ENCODE measurements at regions not wholly inside any gene's neighbourhood (a gene's known extent, or its start where the extent isn't known, plus 50 kb on each side); places are given as distances from the start of the nearest gene placed in this dataset.

GRCh38 chr18:44245019-44245418 is 435.7 kb upstream of the SETBP1 start:
- no peak for DNase-seq

- DNase-seq = no peak
These were observed 434.7 kb upstream of the SETBP1 start for GRCh38 chr18:44246001-44246400.

GRCh38 chr18:44258086-44258485 is 422.6 kb upstream of the SETBP1 start:
- DNase-seq = no peak

GRCh38 chr18:44258576-44258975 is 422.1 kb upstream of the SETBP1 start:
- DNase-seq = no peak

- no peak for DNase-seq
These were observed 421.1 kb upstream of the SETBP1 start for GRCh38 chr18:44259610-44260009.

GRCh38 chr18:44265437-44265836 is 415.3 kb upstream of the SETBP1 start:
- no peak for DNase-seq

GRCh38 chr18:44273298-44273697 is 407.4 kb upstream of the SETBP1 start:
- no peak for DNase-seq

GRCh38 chr18:44280479-44280878 is 400.2 kb upstream of the SETBP1 start:
- DNase-seq = no peak

- no peak for DNase-seq
These were observed 394.6 kb upstream of the SETBP1 start for GRCh38 chr18:44286049-44286448.

GRCh38 chr18:44290366-44290977 is 390.2 kb upstream of the SETBP1 start:
- DNase-seq = no peak

- no peak for DNase-seq
These were observed 382.1 kb upstream of the SETBP1 start for GRCh38 chr18:44298566-44298965.

- DNase-seq = no peak
These were observed 371.5 kb upstream of the SETBP1 start for GRCh38 chr18:44309185-44309584.

- DNase-seq = no peak
These were observed 359.8 kb upstream of the SETBP1 start for GRCh38 chr18:44320619-44321460.

- no peak for DNase-seq
These were observed 358.7 kb upstream of the SETBP1 start for GRCh38 chr18:44321868-44322590.

GRCh38 chr18:44323125-44323524 is 357.6 kb upstream of the SETBP1 start:
- no peak for DNase-seq

GRCh38 chr18:44324361-44324760 is 356.3 kb upstream of the SETBP1 start:
- DNase-seq = no peak

GRCh38 chr18:44325903-44326635 is 354.6 kb upstream of the SETBP1 start:
- no peak for DNase-seq

GRCh38 chr18:44331656-44332570 is 348.8 kb upstream of the SETBP1 start:
- DNase-seq = no peak

- no peak for DNase-seq
These were observed 338.9 kb upstream of the SETBP1 start for GRCh38 chr18:44341759-44342158.

- no peak for DNase-seq
These were observed 338.5 kb upstream of the SETBP1 start for GRCh38 chr18:44342162-44342561.

GRCh38 chr18:44342946-44343345 is 337.7 kb upstream of the SETBP1 start:
- DNase-seq = no peak

- no peak for DNase-seq
These were observed 337.1 kb upstream of the SETBP1 start for GRCh38 chr18:44343570-44343969.

Measured in T-helper 1 cell (primary cell).